GM12878 (cell line): ENCODE measurements at regions not wholly inside any gene's neighbourhood (a gene's known extent, or its start where the extent isn't known, plus 50 kb on each side); places are given as distances from the start of the nearest gene placed in this dataset.
A peak's percentile ranks its signal among the peaks of the same experiment; 100 is the strongest.

ENCODE experiments used
- ATAC-seq: fragments of 200-7000 bp; cut with Tn5 transposase; 3 replicates; pipeline ENCODE4 v1.9.1; 2020; ENCODE audit warnings: mild to moderate bottlenecking, moderate library complexity
- BruUV-seq: library from RNA; stranded (reverse); fragments of 400-500 nt; replicated peaks from 2 replicates; lab custom pipeline; 2021; lab: Mats Ljungman, UMichigan
- CTCF ChIA-PET: fragments of 300-600 bp; sonication (Branson Sonifier 250); formaldehyde crosslinking; extraction: SDS; loops from one replicate; lab custom pipeline; 2021; ENCODE audit warnings: inconsistent platforms; lab: Yijun Ruan, JAX
- POLR2A ChIA-PET: fragments of 350-600 bp; formaldehyde crosslinking; extraction: SDS; loops from one replicate; lab custom pipeline; 2021; ENCODE audit warnings: inconsistent platforms; lab: Charles Lee
- RAD21 ChIA-PET: fragments of 300-600 bp; sonication (Branson Sonifier 250); formaldehyde crosslinking; loops from one replicate; lab custom pipeline; 2023; ENCODE audit warnings: antibody characterized with exemption; ENCODE audit not compliant: unreplicated experiment; lab: Charles Lee
- SMC1A ChIA-PET: fragments of 300-600 bp; sonication (Branson Sonifier 250); formaldehyde crosslinking; loops from one replicate; lab custom pipeline; 2023; ENCODE audit not compliant: unreplicated experiment, uncharacterized antibody; lab: Charles Lee
- DNase-seq: peaks from one replicate; pipeline ENCODE4 v3.0.0-alpha.2; 2011; ENCODE audit warnings: low read depth, low spot score
- FAIRE-seq: peaks from 3 replicates; lab custom pipeline; 2011; peaks lifted over from hg19 to GRCh38; lab: Jason Lieb, UNC
- H2AFZ ChIP-seq: 2 replicates; pipeline ENCODE4 v1.6.0; 2011; ENCODE audit warnings: low read depth, low read length, control low read depth; ENCODE audit not compliant: control insufficient read depth
- H3K27ac ChIP-seq: 2 replicates; pipeline ENCODE4 v1.5.1; 2011; ENCODE audit warnings: control low read depth; ENCODE audit not compliant: control insufficient read depth, insufficient read depth
- H3K27me3 ChIP-seq, 2 experiments: replicated peaks in 1 of 2; 2 replicates each; pipeline versions ENCODE4 v1.6.0 to v1.6.1; 2011; ENCODE audit warnings: low read length in 1 of 2; ENCODE audit not compliant: control insufficient read depth in 2 of 2, insufficient read depth in 2 of 2
- H3K36me3 ChIP-seq, 2 experiments: 2 replicates each; pipeline ENCODE4 v1.5.1; 2011; ENCODE audit warnings: low read length in 1 of 2; ENCODE audit not compliant: control insufficient read depth in 2 of 2, insufficient read depth in 2 of 2
- H3K4me1 ChIP-seq: 2 replicates; pipeline ENCODE4 v1.6.1; 2011; ENCODE audit warnings: mild to moderate bottlenecking, low read length, moderate library complexity, mixed read lengths; ENCODE audit not compliant: control insufficient read depth, insufficient read depth
- H3K4me2 ChIP-seq: 2 replicates; pipeline ENCODE4 v1.6.0; 2011; ENCODE audit warnings: control low read depth; ENCODE audit not compliant: control insufficient read depth, insufficient read depth
- H3K4me3 ChIP-seq: fragments of 200-600 bp; sonication (generic); 2 replicates; pipeline ENCODE4 v1.5.1; 2016
- H3K79me2 ChIP-seq: 2 replicates; pipeline ENCODE4 v1.6.0; 2011; ENCODE audit warnings: low read length; ENCODE audit not compliant: control insufficient read depth, insufficient read depth
- H3K9ac ChIP-seq: 2 replicates; pipeline ENCODE4 v1.8.0; 2011; ENCODE audit warnings: low read length, control low read depth, mixed read lengths; ENCODE audit not compliant: control insufficient read depth, insufficient read depth
- H3K9me3 ChIP-seq: replicated peaks from 3 replicates; pipeline ENCODE4 v1.5.1; 2011; ENCODE audit warnings: mild to moderate bottlenecking, low read length; ENCODE audit not compliant: control insufficient read depth, insufficient read depth
- H4K20me1 ChIP-seq: 2 replicates; pipeline ENCODE4 v1.6.0; 2011; ENCODE audit not compliant: control insufficient read depth, insufficient read depth
- BCLAF1 ChIP-seq: fragments of 450-650 bp; IDR thresholded peaks from 2 replicates; pipeline ENCODE4 v1.6.1; 2017; ENCODE audit warnings: antibody characterized with exemption, mild to moderate bottlenecking, moderate library complexity
- ELK1 ChIP-seq: IDR thresholded peaks from 2 replicates; pipeline ENCODE4 v1.6.1; 2012; ENCODE audit warnings: low read depth, low read length, improper control_type of control experiment
- HDAC2 ChIP-seq: fragments of 200-600 bp; sonication (generic); IDR thresholded peaks from 2 replicates; pipeline ENCODE4 v1.6.1; 2017
- IKZF1 ChIP-seq: fragments of 450-650 bp; conservative IDR thresholded peaks from 2 replicates; pipeline ENCODE4 v1.6.1; 2017; ENCODE audit warnings: antibody characterized with exemption, mild to moderate bottlenecking
- KLF5 ChIP-seq: fragments of 450-650 bp; IDR thresholded peaks from 2 replicates; pipeline ENCODE4 v1.6.1; 2014; ENCODE audit warnings: mild to moderate bottlenecking; ENCODE audit not compliant: partially characterized antibody
- NRF1 ChIP-seq: conservative IDR thresholded peaks from 2 replicates; pipeline ENCODE4 v1.6.1; 2011; ENCODE audit warnings: mild to moderate bottlenecking, low read depth, low read length, improper control_type of control experiment
- PRDM15 ChIP-seq: fragments of 450-650 bp; formaldehyde crosslinking; IDR thresholded peaks from 2 replicates; pipeline ENCODE4 v1.4.0; 2020; ENCODE audit warnings: mild to moderate bottlenecking, moderate library complexity
- RELA ChIP-seq: fragments of 450-650 bp; IDR thresholded peaks from 2 replicates; pipeline ENCODE4 v1.8.0; 2014; ENCODE audit warnings: borderline replicate concordance; ENCODE audit not compliant: partially characterized antibody
- TARDBP ChIP-seq: IDR thresholded peaks from 2 replicates; pipeline ENCODE4 v1.6.1; 2016; ENCODE audit warnings: borderline replicate concordance
- ZNF622 ChIP-seq: fragments of 450-650 bp; IDR thresholded peaks from 2 replicates; pipeline ENCODE4 v1.6.1; 2017; ENCODE audit warnings: mild to moderate bottlenecking, inconsistent platforms
- WGBS: methylation state at CpG from one replicate; pipeline ENCODE4 v1.1.6; 2016; ENCODE audit warnings: low lambda C conversion rate; ENCODE audit not compliant: insufficient replicate concordance, insufficient coverage; ENCODE audit errors: missing lambda C conversion rate; 5-methylcytosine and 5-hydroxymethylcytosine counted together
- in situ Hi-C: fragments of 300-500 bp; cut with MboI; formaldehyde crosslinking; loops from 9 replicates; pipeline ENCODE4 v1.14.3; 2018; ENCODE audit warnings: mixed read lengths
- intact Hi-C: fragments of 100-400 bp; cut with micrococcal nuclease; formaldehyde crosslinking; loops from one replicate; pipeline ENCODE4 v1.14.2; 2022; ENCODE audit not compliant: unreplicated experiment
- TF ChIP-seq, protein P1 (sequence below): IDR thresholded peaks from 2 replicates; pipeline ENCODE4 v1.6.1; 2011; ENCODE audit warnings: borderline replicate concordance, low read depth, mild to moderate bottlenecking, moderate library complexity, mixed read lengths, low read length; ENCODE audit not compliant: insufficient read depth; ENCODE audit errors: extremely low read length

DNA sequence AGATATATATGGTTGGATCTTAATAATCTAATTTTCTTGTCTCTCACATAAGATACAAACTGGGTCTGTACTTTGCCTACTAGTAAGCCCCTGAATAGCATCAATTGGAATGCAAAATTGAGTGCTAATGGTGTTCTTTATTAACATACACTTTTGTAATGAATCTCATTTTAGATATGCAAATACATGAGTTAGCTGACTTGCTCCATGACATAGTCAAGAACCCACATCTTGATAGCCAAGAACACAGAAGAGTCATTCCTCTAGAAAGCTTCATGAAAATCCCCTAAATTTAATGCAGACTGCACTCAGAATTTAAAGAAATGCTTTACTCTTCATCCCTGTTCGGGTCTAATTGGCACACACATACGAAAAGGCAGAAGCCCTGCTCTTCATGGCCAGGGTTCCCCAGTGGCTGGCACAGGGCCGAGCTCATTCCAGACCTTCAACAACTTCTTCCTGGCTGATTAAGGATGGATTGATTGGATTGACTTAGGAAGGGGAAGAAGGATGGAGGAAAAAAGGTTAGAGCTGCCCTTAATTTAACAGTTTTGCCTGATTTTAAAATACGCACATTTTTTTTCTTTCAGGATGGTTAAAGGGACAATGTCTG, 431.1 kb upstream of the KLF6 start (continued):
- TF ChIP-seq PRDM15 (CRISPR knock-in tag): no peak

DNA sequence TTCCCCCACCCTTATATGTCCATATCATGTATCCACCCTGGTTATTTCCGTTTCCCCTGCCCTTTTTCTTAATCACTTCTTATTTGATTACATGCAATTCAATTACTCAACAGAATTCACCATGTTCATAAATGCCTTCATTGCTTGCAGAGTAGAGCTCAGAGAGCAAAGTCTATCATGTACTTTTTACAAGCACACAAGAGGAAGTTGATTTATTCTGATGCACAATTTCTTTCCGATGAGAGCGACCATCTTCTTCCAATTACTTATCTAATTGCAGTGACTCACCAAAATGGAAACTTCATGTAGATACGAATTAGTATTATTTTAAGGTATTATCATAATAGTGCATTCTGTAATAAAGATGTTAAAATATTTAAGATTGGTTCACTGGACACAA, 430.5 kb upstream of the KLF6 start:
- CTCF ChIA-PET: no interaction called here
- RAD21 ChIA-PET: no interaction called here
- TF ChIP-seq ZNF622 (no peak), IKZF1 (no peak), ELK1 (no peak), BCLAF1 (no peak), NRF1 (no peak), HDAC2 (no peak), TARDBP (no peak), KLF5 (no peak), RELA (no peak)
- TF ChIP-seq, protein P1, sequence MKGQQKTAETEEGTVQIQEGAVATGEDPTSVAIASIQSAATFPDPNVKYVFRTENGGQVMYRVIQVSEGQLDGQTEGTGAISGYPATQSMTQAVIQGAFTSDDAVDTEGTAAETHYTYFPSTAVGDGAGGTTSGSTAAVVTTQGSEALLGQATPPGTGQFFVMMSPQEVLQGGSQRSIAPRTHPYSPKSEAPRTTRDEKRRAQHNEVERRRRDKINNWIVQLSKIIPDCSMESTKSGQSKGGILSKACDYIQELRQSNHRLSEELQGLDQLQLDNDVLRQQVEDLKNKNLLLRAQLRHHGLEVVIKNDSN: no peak

More for the DNA sequence above, 430.5 kb upstream of the KLF6 start:
- in situ Hi-C loops (no loop called here), intact Hi-C loops (no loop called here)
- Histone ChIP-seq H3K4me2 (no peak overlapping the region), H3K36me3 (no peaks in the 10 kb centered on the region), H3K27ac (no peak overlapping the region), H4K20me1 (no peaks in the 10 kb centered on the region), H3K79me2 (no peaks in the 10 kb centered on the region), H2AFZ (no peak overlapping the region), H3K4me3 (no peak overlapping the region), H3K9me3 (no peaks in the 10 kb centered on the region), H3K9ac (no peak overlapping the region), H3K4me1 (no peaks in the 10 kb centered on the region), H3K27me3 (peaks cover 0 to 1% of the 10 kb centered on the region in 2 experiments; a peak in 3 of 4 replicates)
- ATAC-seq (no peak), FAIRE-seq (peak; percentile 41), DNase-seq (no peak)
- 53% methylated on average over 4 of the region's 4 CpGs for WGBS
- SMC1A ChIA-PET: no interaction called here
- POLR2A ChIA-PET: no interaction called here
- no TSS peak for BruUV-seq
